WI38 (cell line): ENCODE measurements at regions not wholly inside any gene's neighbourhood (a gene's known extent, or its start where the extent isn't known, plus 50 kb on each side); places are given as distances from the start of the nearest gene placed in this dataset.

Experiments
- H3K4me3 ChIP-seq: 2 replicates; pipeline ENCODE4 v1.5.1; 2011; ENCODE audit warnings: low read depth, mild to moderate bottlenecking, control low read depth, low read length
- CTCF ChIP-seq: IDR thresholded peaks from 2 replicates; pipeline ENCODE4 v1.5.1; 2012; ENCODE audit warnings: low read depth, mild to moderate bottlenecking, control low read depth, low read length

- no peak for TF ChIP-seq CTCF
Observed at GRCh38 chr5:8600843-8601242, 731.9 kb downstream of the MTRR start.

GRCh38 chr5:8601831-8602354 is 732.9 kb downstream of the MTRR start:
- no peak overlapping the region for H3K4me3 ChIP-seq
- no peak for TF ChIP-seq CTCF

More at GRCh38 chr5:8600843-8601242, 731.9 kb downstream of the MTRR start:
- no peak overlapping the region for H3K4me3 ChIP-seq

- no peak overlapping the region for H3K4me3 ChIP-seq
- no peak for TF ChIP-seq CTCF
Observed at GRCh38 chr5:8606231-8606630, 737.3 kb downstream of the MTRR start.

- no peak for TF ChIP-seq CTCF
- no peak overlapping the region for H3K4me3 ChIP-seq
Observed at GRCh38 chr5:8611067-8611466, 742.1 kb downstream of the MTRR start.

GRCh38 chr5:8613078-8613685 is 744.2 kb downstream of the MTRR start:
- H3K4me3 ChIP-seq, result no peak overlapping the region
- TF ChIP-seq CTCF, result no peak

- TF ChIP-seq CTCF, result no peak
- no peak overlapping the region for H3K4me3 ChIP-seq
Observed at GRCh38 chr5:8615142-8615858, 746.4 kb downstream of the MTRR start.

GRCh38 chr5:8628521-8628920 is 759.6 kb downstream of the MTRR start:
- no peak for TF ChIP-seq CTCF
- H3K4me3 ChIP-seq, result no peak overlapping the region
